Fibroblast of skin of abdomen (primary cell): ENCODE measurements at regions not wholly inside any gene's neighbourhood (a gene's known extent, or its start where the extent isn't known, plus 50 kb on each side); places are given as distances from the start of the nearest gene placed in this dataset.

ENCODE experiments used
- DNase-seq: peaks from one replicate; pipeline ENCODE4 v3.0.0-alpha.2; 2013

GRCh38 chr11:19395050-19395449 lies 154.3 kb upstream of the E2F8 start:
- no peak for DNase-seq

- DNase-seq: no peak
Observed at GRCh38 chr11:19394525-19395016, 153.8 kb upstream of the E2F8 start.

DNA sequence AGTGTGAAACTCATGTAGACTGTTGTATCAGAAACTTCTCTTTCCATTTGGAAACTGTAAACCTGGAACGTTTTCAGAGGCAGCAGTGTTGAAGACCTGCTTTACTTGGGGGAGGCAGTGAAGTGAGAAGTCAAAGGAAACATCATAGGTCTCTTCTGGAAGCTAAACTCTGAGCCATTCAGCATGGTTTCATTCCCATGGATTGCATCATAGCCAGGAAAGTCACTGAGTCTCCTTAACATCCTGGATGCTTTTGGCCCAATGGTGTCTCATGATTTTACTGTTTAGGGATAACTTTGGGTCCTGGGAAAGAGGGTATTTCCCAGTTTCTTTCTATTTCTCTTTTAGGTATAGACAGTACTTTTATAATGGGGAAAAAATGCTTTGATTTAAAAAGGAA lies 153.2 kb upstream of the E2F8 start:
- DNase-seq: peak; percentile 68

- no peak for DNase-seq
Observed at GRCh38 chr11:19392847-19393518, 152.2 kb upstream of the E2F8 start.

DNA sequence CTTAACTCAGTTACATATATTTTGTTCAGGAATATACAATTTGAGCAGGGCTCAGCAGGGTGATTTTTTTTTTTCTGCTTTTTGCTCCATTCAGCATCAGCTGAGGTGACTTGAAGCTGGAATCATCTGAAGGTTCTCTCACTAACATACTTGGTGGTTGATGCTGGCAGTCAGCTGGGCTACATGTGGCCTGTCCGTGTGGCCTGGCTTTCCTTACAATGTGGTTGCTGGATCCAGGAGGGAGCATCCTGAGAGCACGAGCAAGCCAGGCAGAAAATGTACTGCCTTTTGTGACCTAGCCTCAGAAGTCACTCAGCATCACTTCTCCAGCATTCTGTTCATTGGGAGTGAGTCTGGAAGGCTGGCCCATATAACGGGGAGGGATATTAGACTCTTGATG lies 151.6 kb upstream of the E2F8 start:
- DNase-seq: peak; percentile 35

DNA sequence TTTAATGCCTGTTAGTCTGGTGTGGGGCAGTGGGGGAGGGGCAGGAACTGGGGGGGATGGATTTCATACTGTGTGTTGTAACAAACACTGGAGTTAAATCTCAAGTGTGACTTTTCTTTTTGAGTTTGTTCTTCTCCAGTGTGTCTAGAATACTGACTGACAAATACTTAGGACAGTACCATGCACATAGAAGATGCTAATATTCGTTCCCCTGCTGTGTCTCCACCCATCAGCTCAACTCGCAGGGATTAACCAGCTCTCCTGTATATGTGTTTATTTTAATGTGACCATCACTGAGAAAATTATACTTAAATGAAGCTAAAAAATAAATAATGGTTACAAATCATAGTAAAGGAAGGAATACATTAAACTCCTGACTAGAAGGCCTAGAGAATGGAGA lies 150.9 kb upstream of the E2F8 start:
- no peak for DNase-seq

GRCh38 chr11:19391026-19391425 lies 150.3 kb upstream of the E2F8 start:
- DNase-seq: no peak

DNA sequence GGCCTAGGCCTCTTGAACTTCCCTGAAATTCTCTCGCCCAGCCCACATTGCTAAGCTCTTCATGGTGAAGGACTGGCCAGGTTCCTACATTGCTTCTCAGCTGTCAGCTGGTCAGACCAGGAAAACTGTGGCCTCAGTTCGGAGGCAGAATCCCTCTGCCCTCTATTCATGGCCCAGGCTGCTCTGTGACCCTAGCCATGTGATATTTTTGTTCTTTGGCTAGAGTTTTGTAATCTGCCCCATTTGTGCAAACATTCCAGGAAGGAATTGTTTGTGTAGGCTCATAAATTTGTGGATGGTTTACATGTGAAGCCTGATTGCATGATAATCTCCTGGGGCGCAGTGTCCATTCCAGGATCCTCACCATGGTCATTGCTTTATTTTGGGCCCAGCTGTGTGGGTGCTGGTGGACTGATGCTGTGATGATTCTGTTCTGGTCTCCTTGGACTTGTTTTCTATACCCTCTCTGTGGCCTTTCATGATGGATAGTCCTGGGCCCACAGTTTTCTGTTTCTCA lies 149.1 kb upstream of the E2F8 start:
- DNase-seq: no peak

- no peak for DNase-seq
Observed at GRCh38 chr11:19382131-19382611, 141.4 kb upstream of the E2F8 start.

GRCh38 chr11:19380375-19380774 lies 139.6 kb upstream of the E2F8 start:
- peak; percentile 89 for DNase-seq

- peak; percentile 26 for DNase-seq
Observed at GRCh38 chr11:19379465-19379864, 138.7 kb upstream of the E2F8 start.

GRCh38 chr11:19378814-19379213 lies 138.1 kb upstream of the E2F8 start:
- no peak for DNase-seq

DNA sequence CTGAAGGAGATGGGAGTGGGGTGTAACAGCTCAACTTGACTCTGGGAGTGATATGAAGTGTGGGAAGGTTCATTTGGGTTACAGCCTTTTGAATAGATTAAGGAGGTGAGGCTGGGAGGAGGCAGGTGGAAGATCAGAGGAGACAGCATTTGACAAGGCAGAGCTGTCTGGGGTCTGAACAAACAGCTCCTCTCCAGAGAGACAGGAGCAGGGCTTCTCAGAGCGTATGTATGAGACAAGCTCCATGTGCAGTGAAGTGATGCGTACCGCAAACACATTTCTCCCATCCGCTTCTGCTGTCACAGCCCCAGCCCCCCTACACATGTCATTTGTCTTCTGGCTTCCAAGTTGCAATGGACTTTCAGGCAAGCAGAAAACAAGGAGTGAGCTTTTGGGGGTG lies 137.1 kb upstream of the E2F8 start:
- no peak for DNase-seq

DNA sequence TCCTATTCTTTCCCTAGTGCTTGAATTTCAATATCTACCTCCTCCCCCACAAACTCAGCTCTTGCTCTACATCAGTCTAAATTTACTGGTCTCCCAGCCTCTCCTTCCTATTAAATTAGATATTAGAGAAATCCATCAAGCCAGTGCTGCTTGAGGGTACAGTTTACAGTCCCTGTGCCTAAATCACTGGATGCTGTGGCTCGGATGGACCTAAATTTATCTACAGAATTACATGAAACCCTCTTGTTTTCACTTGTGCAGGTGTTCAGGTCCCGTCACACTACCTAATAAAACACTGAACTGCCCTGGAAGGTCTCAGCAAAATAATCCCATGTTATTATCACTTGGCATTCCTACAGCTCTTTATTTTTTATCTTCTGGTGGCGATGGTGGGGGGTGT lies 134.7 kb upstream of the E2F8 start:
- no peak for DNase-seq

DNA sequence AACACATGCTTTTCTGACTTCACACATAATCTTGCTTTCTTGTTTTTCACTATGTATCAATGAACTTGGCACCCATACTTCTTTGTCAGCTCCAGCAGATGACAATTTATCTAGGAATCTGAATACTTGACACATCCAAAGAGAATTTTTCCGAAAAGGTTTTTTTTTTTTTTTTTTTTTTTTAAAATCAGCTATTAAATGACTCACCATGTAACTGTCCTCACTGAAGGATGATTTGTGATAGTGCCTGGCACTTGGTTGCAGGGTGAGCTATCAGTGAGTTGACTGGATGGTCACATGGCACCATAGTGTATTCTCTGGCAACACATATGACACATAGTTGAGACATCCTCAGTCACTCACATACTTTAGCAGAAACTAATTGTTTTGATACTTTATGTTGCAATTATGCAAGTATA lies 133.4 kb upstream of the E2F8 start:
- DNase-seq: peak; percentile 99

GRCh38 chr11:19372381-19372780 lies 131.6 kb upstream of the E2F8 start:
- DNase-seq: no peak

- peak; percentile 91 for DNase-seq
Observed at GRCh38 chr11:19370100-19370861, 129.5 kb upstream of the E2F8 start.

- DNase-seq: peak; percentile 97
Observed at GRCh38 chr11:19368726-19369375, 128.1 kb upstream of the E2F8 start.

- peak; percentile 86 for DNase-seq
Observed at GRCh38 chr11:19366992-19367709, 126.4 kb upstream of the E2F8 start.

- DNase-seq: no peak
Observed at GRCh38 chr11:19365743-19366410, 125.1 kb upstream of the E2F8 start.

GRCh38 chr11:19359221-19360000 lies 118.7 kb upstream of the E2F8 start:
- no peak for DNase-seq
